ENCODE measurements at regions not wholly inside any gene's neighbourhood (a gene's known extent, or its start where the extent isn't known, plus 50 kb on each side); places are given as distances from the start of the nearest gene placed in this dataset.

DNA sequence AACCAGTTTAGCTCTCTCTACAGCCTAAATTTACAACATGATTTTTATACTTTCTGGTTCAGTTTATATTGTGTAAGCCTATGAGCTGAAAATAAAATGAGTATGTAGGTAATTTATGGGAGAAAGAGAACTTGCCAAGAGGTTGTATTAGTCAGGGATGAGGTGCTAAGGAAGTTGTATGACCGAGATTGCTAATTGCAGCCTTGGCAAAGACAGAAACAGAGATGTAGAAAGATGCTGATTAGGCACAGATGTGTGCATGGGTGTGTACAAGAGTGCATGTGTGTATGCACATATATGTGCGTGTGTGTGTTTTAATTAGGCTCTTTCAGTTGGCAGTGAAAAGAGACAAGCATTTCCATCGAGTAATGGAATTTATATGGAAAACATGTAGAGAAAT is 213.9 kb downstream of the FBXO15 start:
- TF ChIP-seq, protein P1, sequence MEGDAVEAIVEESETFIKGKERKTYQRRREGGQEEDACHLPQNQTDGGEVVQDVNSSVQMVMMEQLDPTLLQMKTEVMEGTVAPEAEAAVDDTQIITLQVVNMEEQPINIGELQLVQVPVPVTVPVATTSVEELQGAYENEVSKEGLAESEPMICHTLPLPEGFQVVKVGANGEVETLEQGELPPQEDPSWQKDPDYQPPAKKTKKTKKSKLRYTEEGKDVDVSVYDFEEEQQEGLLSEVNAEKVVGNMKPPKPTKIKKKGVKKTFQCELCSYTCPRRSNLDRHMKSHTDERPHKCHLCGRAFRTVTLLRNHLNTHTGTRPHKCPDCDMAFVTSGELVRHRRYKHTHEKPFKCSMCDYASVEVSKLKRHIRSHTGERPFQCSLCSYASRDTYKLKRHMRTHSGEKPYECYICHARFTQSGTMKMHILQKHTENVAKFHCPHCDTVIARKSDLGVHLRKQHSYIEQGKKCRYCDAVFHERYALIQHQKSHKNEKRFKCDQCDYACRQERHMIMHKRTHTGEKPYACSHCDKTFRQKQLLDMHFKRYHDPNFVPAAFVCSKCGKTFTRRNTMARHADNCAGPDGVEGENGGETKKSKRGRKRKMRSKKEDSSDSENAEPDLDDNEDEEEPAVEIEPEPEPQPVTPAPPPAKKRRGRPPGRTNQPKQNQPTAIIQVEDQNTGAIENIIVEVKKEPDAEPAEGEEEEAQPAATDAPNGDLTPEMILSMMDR (conservative IDR thresholded peaks at IDR 0.05; ENCODE audit: low read depth, low read length), result no peak
- no peak for TF ChIP-seq EZH2 (IDR thresholded peaks at IDR 0.05; ENCODE audit: borderline replicate concordance, low read depth, low read length, poor library complexity, severe bottlenecking)

Data from A673 (cell line).